VCaP (cell line): ENCODE measurements at regions not wholly inside any gene's neighbourhood (a gene's known extent, or its start where the extent isn't known, plus 50 kb on each side); places are given as distances from the start of the nearest gene placed in this dataset.

Source experiments
- H3K27ac ChIP-seq: fragments of 450-650 bp; 2 replicates; pipeline ENCODE4 v1.5.1; 2017
- TF ChIP-seq, protein P1 (sequence below): fragments of 450-650 bp; conservative IDR thresholded peaks from 2 replicates; pipeline ENCODE4 v1.5.1; 2017; ENCODE audit warnings: mild to moderate bottlenecking, moderate library complexity

- TF ChIP-seq, protein P1, sequence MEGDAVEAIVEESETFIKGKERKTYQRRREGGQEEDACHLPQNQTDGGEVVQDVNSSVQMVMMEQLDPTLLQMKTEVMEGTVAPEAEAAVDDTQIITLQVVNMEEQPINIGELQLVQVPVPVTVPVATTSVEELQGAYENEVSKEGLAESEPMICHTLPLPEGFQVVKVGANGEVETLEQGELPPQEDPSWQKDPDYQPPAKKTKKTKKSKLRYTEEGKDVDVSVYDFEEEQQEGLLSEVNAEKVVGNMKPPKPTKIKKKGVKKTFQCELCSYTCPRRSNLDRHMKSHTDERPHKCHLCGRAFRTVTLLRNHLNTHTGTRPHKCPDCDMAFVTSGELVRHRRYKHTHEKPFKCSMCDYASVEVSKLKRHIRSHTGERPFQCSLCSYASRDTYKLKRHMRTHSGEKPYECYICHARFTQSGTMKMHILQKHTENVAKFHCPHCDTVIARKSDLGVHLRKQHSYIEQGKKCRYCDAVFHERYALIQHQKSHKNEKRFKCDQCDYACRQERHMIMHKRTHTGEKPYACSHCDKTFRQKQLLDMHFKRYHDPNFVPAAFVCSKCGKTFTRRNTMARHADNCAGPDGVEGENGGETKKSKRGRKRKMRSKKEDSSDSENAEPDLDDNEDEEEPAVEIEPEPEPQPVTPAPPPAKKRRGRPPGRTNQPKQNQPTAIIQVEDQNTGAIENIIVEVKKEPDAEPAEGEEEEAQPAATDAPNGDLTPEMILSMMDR, result no peak
- no peak overlapping the region for H3K27ac ChIP-seq
Measured at GRCh38 chr17:17413215-17413792, 63.5 kb upstream of the MED9 start.

DNA sequence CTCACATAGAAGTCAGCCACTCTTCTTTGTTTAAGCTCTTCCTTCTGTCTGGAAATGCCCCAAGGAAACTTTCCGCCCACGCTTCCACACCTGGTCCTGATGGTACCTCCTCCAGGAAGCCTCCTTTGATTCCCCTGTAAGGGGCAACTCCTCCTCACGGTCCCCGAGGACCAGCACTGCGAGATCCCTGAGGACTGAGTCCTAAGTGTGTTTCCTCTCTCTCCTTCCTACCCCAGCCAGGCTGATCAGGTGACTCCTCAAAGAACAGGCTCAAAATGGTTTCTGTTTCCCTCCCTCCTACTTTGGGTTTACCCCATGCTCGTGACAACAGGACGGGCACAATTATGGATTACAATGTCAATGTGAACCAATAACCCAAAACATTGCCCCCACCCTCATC is 63.0 kb upstream of the MED9 start:
- TF ChIP-seq, protein P1, result no peak
- no peak overlapping the region for H3K27ac ChIP-seq

DNA sequence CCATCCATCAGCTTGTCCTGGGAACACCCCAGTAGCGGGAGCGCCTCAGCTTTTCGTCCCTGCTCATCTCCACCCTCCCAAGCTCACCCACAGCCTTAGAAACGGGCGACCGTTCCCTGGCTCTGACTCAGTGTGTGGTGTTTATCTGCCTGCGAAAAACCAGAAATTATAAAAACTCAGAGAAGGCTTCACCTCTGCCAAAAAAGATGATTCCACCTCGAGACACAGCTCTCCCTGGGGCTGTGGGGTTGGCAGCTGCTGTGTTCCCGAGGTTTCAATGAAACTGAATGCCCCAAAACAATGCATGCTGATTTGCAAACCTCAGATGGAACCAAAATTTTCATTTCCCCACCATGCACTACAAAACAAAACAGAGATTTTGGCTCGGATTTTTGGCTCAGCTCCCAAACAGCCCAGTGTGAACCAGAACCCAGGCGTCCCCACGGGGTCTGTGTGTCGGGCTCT is 62.4 kb upstream of the MED9 start:
- TF ChIP-seq, protein P1, result no peak
- H3K27ac ChIP-seq, result no peak overlapping the region

DNA sequence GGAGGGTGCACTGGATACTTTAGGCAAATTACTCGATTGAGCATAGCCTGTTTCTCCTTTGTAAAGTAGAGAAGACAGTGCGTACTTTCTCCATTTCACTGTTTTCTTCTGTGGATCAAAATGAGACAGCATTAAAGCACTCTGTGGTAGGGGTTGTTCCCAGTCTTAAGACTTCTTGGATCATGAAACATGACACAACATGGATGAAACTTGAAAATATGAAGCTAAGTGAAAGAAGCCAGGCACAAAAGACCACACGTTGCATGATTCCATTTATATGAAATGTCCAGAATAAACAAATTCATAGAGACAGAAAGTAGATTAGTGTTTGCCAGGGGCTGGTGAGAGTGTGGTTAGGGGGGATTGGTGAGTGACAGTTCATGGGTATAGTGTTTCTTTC is 61.8 kb upstream of the MED9 start:
- TF ChIP-seq, protein P1, result no peak
- H3K27ac ChIP-seq, result no peak overlapping the region

DNA sequence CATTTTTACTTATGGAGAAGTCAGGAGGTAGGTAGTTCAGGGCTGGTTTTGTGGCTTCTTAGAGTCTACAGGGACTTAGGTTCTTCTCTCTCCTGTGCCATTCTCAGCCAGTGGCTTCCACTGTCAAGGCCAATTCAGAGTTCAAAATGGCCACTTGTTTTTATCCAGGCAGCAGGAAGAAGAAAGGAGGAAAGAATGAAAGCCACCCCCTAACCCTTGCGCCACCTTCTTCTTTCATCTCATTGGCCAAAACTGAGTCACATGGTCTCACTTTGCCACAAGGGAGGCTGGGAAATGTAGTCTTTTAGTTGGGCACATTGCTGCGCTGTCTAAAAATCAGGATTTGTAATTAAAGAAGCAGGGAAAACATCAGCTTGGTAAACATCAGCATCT is 60.8 kb upstream of the MED9 start:
- peak overlapping the region; percentile 60 for H3K27ac ChIP-seq
- TF ChIP-seq, protein P1, result no peak

GRCh38 chr17:17416400-17417360 is 60.1 kb upstream of the MED9 start:
- TF ChIP-seq, protein P1, result no peak

GRCh38 chr17:17417718-17418181 is 59.0 kb upstream of the MED9 start:
- H3K27ac ChIP-seq, result no peak overlapping the region
- TF ChIP-seq, protein P1, result no peak

More at GRCh38 chr17:17416400-17417360, 60.1 kb upstream of the MED9 start:
- H3K27ac ChIP-seq, result peak overlapping the region; percentile 60
